HepG2 (cell line): ENCODE measurements at regions not wholly inside any gene's neighbourhood (a gene's known extent, or its start where the extent isn't known, plus 50 kb on each side); places are given as distances from the start of the nearest gene placed in this dataset.

ENCODE experiments used
- ATAC-seq: fragments of 200-7000 bp; cut with Tn5 transposase; 3 replicates; pipeline ENCODE4 v1.9.1; 2020; ENCODE audit warnings: mild to moderate bottlenecking, moderate library complexity
- BruUV-seq: library from RNA; stranded (reverse); fragments of 400-500 nt; replicated peaks from 2 replicates; lab custom pipeline; 2021; lab: Mats Ljungman, UMichigan
- CTCF ChIA-PET: fragments of 300-600 bp; formaldehyde crosslinking; extraction: SDS; loops from one replicate; lab custom pipeline; 2021; ENCODE audit warnings: low total read pairs, inconsistent platforms, low intra/inter-chr PET ratio; lab: Yijun Ruan, JAX
- POLR2A ChIA-PET: fragments of 350-600 bp; sonication (Branson Sonifier 250); formaldehyde crosslinking; loops from one replicate; lab custom pipeline; 2020; ENCODE audit warnings: antibody characterized with exemption, inconsistent platforms; lab: Yijun Ruan, JAX
- DNase-seq: peaks from one replicate; pipeline ENCODE4 v3.0.0-alpha.2; 2015; ENCODE audit warnings: low spot score
- FAIRE-seq: peaks from 3 replicates; lab custom pipeline; 2011; peaks lifted over from hg19 to GRCh38; lab: Jason Lieb, UNC
- H2AFZ ChIP-seq: one replicate; pipeline ENCODE4 v1.6.1; 2011; ENCODE audit warnings: low read length, inconsistent platforms
- H3K27ac ChIP-seq: fragments of 300-600 bp; 3 replicates; pipeline ENCODE4 v1.8.0; 2011; ENCODE audit warnings: mixed run types, mild to moderate bottlenecking, mixed read lengths, low read length, inconsistent platforms; ENCODE audit not compliant: insufficient read depth; ENCODE audit errors: extremely low read length
- H3K27me3 ChIP-seq, 2 experiments: fragments of 200-600 bp in 1 of 2; 2 replicates in 1 of 2; 3 replicates in 1 of 2; pipeline versions ENCODE4 v1.6.0 to v1.8.0; 2011; ENCODE audit warnings: low read length in 2 of 2, mild to moderate bottlenecking in 2 of 2, moderate library complexity in 2 of 2, inconsistent platforms in 1 of 2; ENCODE audit not compliant: insufficient read depth in 2 of 2, control insufficient read depth in 1 of 2
- H3K36me3 ChIP-seq, 2 experiments: fragments of 200-600 bp in 1 of 2; replicated peaks in 1 of 2; 2 replicates in 1 of 2; 3 replicates in 1 of 2; pipeline versions ENCODE4 v1.5.1 to v1.8.0; 2011; ENCODE audit warnings: low read length in 2 of 2, inconsistent platforms in 1 of 2; ENCODE audit not compliant: insufficient read depth in 2 of 2, control insufficient read depth in 1 of 2
- H3K4me1 ChIP-seq: 2 replicates; pipeline ENCODE4 v1.5.1; 2012; ENCODE audit warnings: low read length, inconsistent platforms; ENCODE audit not compliant: insufficient read depth
- H3K4me2 ChIP-seq: 2 replicates; pipeline ENCODE4 v1.6.0; 2011; ENCODE audit warnings: low read depth, low read length, inconsistent platforms
- H3K4me3 ChIP-seq, 3 experiments: fragments of 200-600 bp in 1 of 3; sonication (generic), shearing (Covaris generic) in 1 of 3; replicated peaks in 1 of 3; 2 replicates each; pipeline ENCODE4 v1.5.1; 2011 to 2016; ENCODE audit warnings: low read length in 3 of 3, inconsistent platforms in 2 of 3, low read depth in 2 of 3, mild to moderate bottlenecking in 2 of 3, control low read depth in 1 of 3, mixed read lengths in 1 of 3; ENCODE audit not compliant: insufficient read depth in 1 of 3
- H3K79me2 ChIP-seq: one replicate; pipeline ENCODE4 v1.6.1; 2011; ENCODE audit warnings: low read length, inconsistent platforms; ENCODE audit not compliant: insufficient read depth
- H3K9ac ChIP-seq: 2 replicates; pipeline ENCODE4 v1.6.0; 2011; ENCODE audit warnings: mild to moderate bottlenecking, low read depth, low read length, inconsistent platforms; ENCODE audit not compliant: insufficient read depth
- H3K9me3 ChIP-seq: 2 replicates; pipeline ENCODE4 v1.5.1; 2012; ENCODE audit warnings: mild to moderate bottlenecking, low read length
- H4K20me1 ChIP-seq: 2 replicates; pipeline ENCODE4 v1.6.0; 2011; ENCODE audit warnings: inconsistent platforms, mild to moderate bottlenecking, low read length, moderate library complexity; ENCODE audit not compliant: insufficient read depth
- ATRX ChIP-seq: sonication (generic); formaldehyde crosslinking; IDR thresholded peaks from 2 replicates; pipeline ENCODE4 v1.4.0; 2020; ENCODE audit warnings: missing genetic modification reagents, borderline replicate concordance
- CERS6 ChIP-seq: sonication (generic); formaldehyde crosslinking; IDR thresholded peaks from 2 replicates; pipeline ENCODE4 v1.5.0; 2020; ENCODE audit warnings: missing genetic modification reagents
- CREM ChIP-seq, 2 experiments: sonication (generic) in 1 of 2; formaldehyde crosslinking in 1 of 2; IDR thresholded peaks; 2 replicates each; pipeline versions ENCODE4 v1.4.0 to v1.6.1; 2016 to 2020; ENCODE audit warnings: antibody characterized with exemption in 1 of 2, mild to moderate bottlenecking in 1 of 2, missing genetic modification reagents in 1 of 2
- IKZF1 ChIP-seq: fragments of 450-650 bp; IDR thresholded peaks from 2 replicates; pipeline ENCODE4 v1.7.1; 2016
- IRX3 ChIP-seq: sonication (generic); formaldehyde crosslinking; IDR thresholded peaks from 2 replicates; pipeline ENCODE4 v1.8.1; 2023; ENCODE audit warnings: mild to moderate bottlenecking, low read depth, missing genetic modification reagents, borderline replicate concordance
- KMT2B ChIP-seq: IDR thresholded peaks from 2 replicates; pipeline ENCODE4 v1.6.1; 2016; ENCODE audit warnings: missing genetic modification reagents, missing compliant biosample characterization
- PCBP1 ChIP-seq: fragments of 200-400 bp; formaldehyde crosslinking; IDR thresholded peaks from 2 replicates; pipeline ENCODE4 v1.6.1; 2017; ENCODE audit warnings: mild to moderate bottlenecking, low read depth, low read length, borderline replicate concordance
- PHF8 ChIP-seq: sonication (generic); formaldehyde crosslinking; IDR thresholded peaks from 2 replicates; pipeline ENCODE4 v1.5.0; 2020; ENCODE audit warnings: missing genetic modification reagents
- SIN3A ChIP-seq: IDR thresholded peaks from 2 replicates; pipeline ENCODE4 v1.6.1; 2011; ENCODE audit warnings: low read depth, mild to moderate bottlenecking, control low read depth, low read length, borderline replicate concordance
- YY1 ChIP-seq: IDR thresholded peaks from 2 replicates; pipeline ENCODE4 v1.6.1; 2011; ENCODE audit warnings: low read length, low read depth, moderate library complexity, mild to moderate bottlenecking; ENCODE audit not compliant: insufficient read depth, insufficient replicate concordance
- ZNF205 ChIP-seq: IDR thresholded peaks from 2 replicates; pipeline ENCODE4 v1.6.1; 2018; ENCODE audit warnings: missing biosample characterization, missing genetic modification reagents
- ZNF232 ChIP-seq: sonication (generic); formaldehyde crosslinking; IDR thresholded peaks from 2 replicates; pipeline ENCODE4 v1.4.0; 2020; ENCODE audit warnings: missing genetic modification reagents, borderline replicate concordance
- ZNF292 ChIP-seq: sonication (generic); formaldehyde crosslinking; IDR thresholded peaks from 2 replicates; pipeline ENCODE4 v1.8.1; 2022; ENCODE audit warnings: mild to moderate bottlenecking, low read depth, missing genetic modification reagents, borderline replicate concordance
- ZNF614 ChIP-seq: IDR thresholded peaks from 2 replicates; pipeline ENCODE4 v1.6.1; 2018; ENCODE audit warnings: missing biosample characterization, missing genetic modification reagents, inconsistent platforms, borderline replicate concordance
- ZNF83 ChIP-seq: sonication (generic); formaldehyde crosslinking; IDR thresholded peaks from 2 replicates; pipeline ENCODE4 v1.4.0; 2020; ENCODE audit warnings: missing genetic modification reagents, mild to moderate bottlenecking, borderline replicate concordance
- ZNF839 ChIP-seq: sonication (generic); formaldehyde crosslinking; IDR thresholded peaks from 2 replicates; pipeline ENCODE4 v1.4.0; 2020; ENCODE audit warnings: missing genetic modification reagents, mild to moderate bottlenecking, borderline replicate concordance
- WGBS: methylation state at CpG from one replicate; pipeline ENCODE4 v1.1.6; 2017; ENCODE audit warnings: low lambda C conversion rate; 5-methylcytosine and 5-hydroxymethylcytosine counted together
- in situ Hi-C: cut with HindIII; loops from 2 replicates; pipeline ENCODE4 v1.10.0; 2017; ENCODE audit warnings: low pct_unique_long_range_greater_than_20kb; ENCODE audit not compliant: extremely low pct_ligation_motif_present
- intact Hi-C: fragments of 100-400 bp; cut with micrococcal nuclease; formaldehyde crosslinking; loops from one replicate; pipeline ENCODE4 v1.10.0; 2022; ENCODE audit not compliant: unreplicated experiment

- BruUV-seq, result no TSS peak
- no peak for DNase-seq
- H2AFZ ChIP-seq, result no peak overlapping the region
- no peaks in the 10 kb centered on the region for H3K36me3 ChIP-seq
- CTCF ChIA-PET, result no interaction called here
- peaks cover 22% of the 10 kb centered on the region for H3K4me1 ChIP-seq
- ATAC-seq, result no peak
- no peaks in the 10 kb centered on the region; a peak in 1 of 5 replicates for H3K27me3 ChIP-seq
- H3K27ac ChIP-seq, result no peak overlapping the region
- in situ Hi-C loops, result no loop called here
- intact Hi-C loops, result no loop called here
- H4K20me1 ChIP-seq, result no peaks in the 10 kb centered on the region
- no peak overlapping the region for H3K9ac ChIP-seq
- FAIRE-seq, result no peak
- TF ChIP-seq ZNF292 (CRISPR knock-in tag) (no peak), PHF8 (no peak), ZNF83 (CRISPR knock-in tag) (no peak), ZNF232 (CRISPR knock-in tag) (no peak), SIN3A (no peak)
- H3K79me2 ChIP-seq, result no peaks in the 10 kb centered on the region
- H3K4me2 ChIP-seq, result no peak overlapping the region
- WGBS, result 54% methylated on average over 8 of the region's 8 CpGs
- no peak overlapping the region for H3K4me3 ChIP-seq
- POLR2A ChIA-PET, result no interaction called here
- no peaks in the 10 kb centered on the region for H3K9me3 ChIP-seq
Observed at GRCh38 chr6:54014440-54014839, 96.8 kb upstream of the MLIP start.

DNA sequence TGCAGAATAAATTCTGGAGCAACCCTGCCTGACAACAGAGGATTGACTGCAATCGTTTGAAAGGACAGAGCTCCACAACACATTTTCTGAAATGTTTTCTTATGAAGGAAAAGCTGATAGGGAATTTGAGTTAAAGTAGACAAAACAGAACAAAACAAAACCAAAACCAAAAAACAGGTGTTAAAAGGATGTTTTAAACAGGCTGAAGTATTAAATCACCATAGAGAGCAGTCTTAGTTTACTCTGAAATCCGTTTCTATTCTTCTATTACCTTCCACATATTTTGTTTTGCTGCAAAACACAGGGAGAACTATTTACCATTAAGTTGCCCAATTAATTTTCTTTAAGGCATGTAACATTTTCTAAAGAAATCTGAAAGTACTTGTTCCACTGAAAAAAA lies 93.4 kb upstream of the MLIP start:
- BruUV-seq, result no TSS peak
- H3K9ac ChIP-seq, result no peak overlapping the region
- in situ Hi-C loops, result no loop called here
- intact Hi-C loops, result no loop called here
- no peaks in the 10 kb centered on the region for H3K4me1 ChIP-seq
- no peaks in the 10 kb centered on the region for H3K36me3 ChIP-seq
- POLR2A ChIA-PET, result no interaction called here
- H3K9me3 ChIP-seq, result no peaks in the 10 kb centered on the region
- H4K20me1 ChIP-seq, result no peaks in the 10 kb centered on the region
- no peak for DNase-seq
- no peak overlapping the region for H2AFZ ChIP-seq
- no peaks in the 10 kb centered on the region for H3K79me2 ChIP-seq
- H3K27me3 ChIP-seq, result no peaks in the 10 kb centered on the region; a peak in 1 of 5 replicates
- no peak for ATAC-seq
- no peak overlapping the region for H3K4me2 ChIP-seq
- FAIRE-seq, result no peak
- no peak for TF ChIP-seq ATRX (CRISPR knock-in tag)
- TF ChIP-seq IKZF1, result no peak
- TF ChIP-seq CREM (IDR thresholded peaks at IDR 0.05), result no peak
- TF ChIP-seq CREM (CRISPR knock-in tag; IDR thresholded peaks at IDR 0.05), result no peak
- TF ChIP-seq IRX3 (CRISPR knock-in tag), result no peak
- TF ChIP-seq ZNF205 (CRISPR knock-in tag), result no peak
- TF ChIP-seq ZNF614 (CRISPR knock-in tag), result no peak
- TF ChIP-seq PCBP1, result no peak
- no peak for TF ChIP-seq KMT2B
- no peak for TF ChIP-seq CERS6 (CRISPR knock-in tag)
- no peak for TF ChIP-seq YY1
- no peak for TF ChIP-seq ZNF839 (CRISPR knock-in tag)
- 14% methylated on average over 2 of the region's 2 CpGs for WGBS
- H3K4me3 ChIP-seq, result no peak overlapping the region
- CTCF ChIA-PET, result no interaction called here
- no peak overlapping the region for H3K27ac ChIP-seq
